ENCODE measurements at regions not wholly inside any gene's neighbourhood (a gene's known extent, or its start where the extent isn't known, plus 50 kb on each side); places are given as distances from the start of the nearest gene placed in this dataset.

DNA sequence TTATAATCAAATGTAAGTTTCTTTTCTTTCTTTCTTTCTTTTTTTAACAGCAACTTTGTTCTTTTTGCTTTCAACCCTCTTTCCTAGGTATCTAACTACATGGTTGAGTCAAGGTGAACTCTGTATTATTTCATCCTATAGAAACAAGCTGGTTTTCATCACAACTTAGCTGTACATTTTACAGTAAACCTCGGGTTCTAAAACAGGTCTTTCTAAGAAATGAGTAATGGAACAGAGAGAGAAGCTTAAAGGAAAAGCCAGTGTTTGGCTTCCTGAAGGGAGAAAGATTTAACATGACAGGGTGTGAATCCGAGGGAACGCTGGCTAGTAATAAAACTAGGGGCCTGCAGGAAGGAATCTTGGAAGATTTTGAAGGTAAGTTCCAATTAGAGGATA lies 143.4 kb upstream of the ITGB1 start:
- H4K8ac ChIP-seq (ENCODE audit: low read length): no peak overlapping the region
- H3K23ac ChIP-seq (ENCODE audit: low read length in 2 of 2): no peak overlapping the region
- H3K14ac ChIP-seq (ENCODE audit: low read length in 2 of 2): no peak overlapping the region
- peaks cover 4% of the 10 kb centered on the region for H3K4me1 ChIP-seq (ENCODE audit: control insufficient read depth, insufficient read depth, low read depth, low read length)
- no peak overlapping the region for H3K4ac ChIP-seq (ENCODE audit: low read depth in 1 of 2, low read length in 2 of 2)
- no peak overlapping the region for H2BK120ac ChIP-seq (ENCODE audit: low read depth, low read length)
- no peak overlapping the region for H3K27ac ChIP-seq (ENCODE audit: low read length, poor library complexity, severe bottlenecking)
- no peaks in the 10 kb centered on the region for H3K9me3 ChIP-seq (ENCODE audit: control insufficient read depth, low read length)
- H3K36me3 ChIP-seq (ENCODE audit: control insufficient read depth in 1 of 2, insufficient read depth in 2 of 2, low read depth in 1 of 2, low read length in 2 of 2): no peaks in the 10 kb centered on the region
- H3K79me1 ChIP-seq (replicated peaks; ENCODE audit: low read length, poor library complexity, severe bottlenecking): no peaks in the 10 kb centered on the region
- H3K18ac ChIP-seq (ENCODE audit: low read depth in 1 of 2, low read length in 2 of 2): no peak overlapping the region
- H2BK5ac ChIP-seq (ENCODE audit: low read depth, low read length, poor library complexity, severe bottlenecking): no peak overlapping the region
- no peak for DNase-seq
- H4K91ac ChIP-seq (ENCODE audit: low read length): no peak overlapping the region
- no peaks in the 10 kb centered on the region for H3K27me3 ChIP-seq (ENCODE audit: control insufficient read depth in 1 of 2, insufficient read depth in 1 of 2, low read length in 2 of 2)
- no peak overlapping the region for H2AFZ ChIP-seq (ENCODE audit: low read depth, low read length)
- H2BK12ac ChIP-seq (ENCODE audit: low read length in 2 of 2): no peak overlapping the region
- no peak overlapping the region for H3K9ac ChIP-seq (ENCODE audit: low read length)
- no peak overlapping the region for H2BK15ac ChIP-seq (ENCODE audit: low read depth, poor library complexity, severe bottlenecking)
- no peak overlapping the region for H3K4me3 ChIP-seq (ENCODE audit: insufficient read depth in 1 of 2, low read depth in 1 of 2, low read length in 2 of 2)
- H3K4me2 ChIP-seq (ENCODE audit: low read length, poor library complexity, severe bottlenecking): no peak overlapping the region
- H2AK5ac ChIP-seq (ENCODE audit: low read length, severe bottlenecking): no peak overlapping the region
- WGBS: 49% methylated on average over 3 of the region's 3 CpGs

- Histone ChIP-seq H2BK120ac (ENCODE audit: low read depth, low read length) (no peak overlapping the region), H3K4me3 (ENCODE audit: insufficient read depth in 1 of 2, low read depth in 1 of 2, low read length in 2 of 2) (no peak overlapping the region), H3K4me2 (ENCODE audit: low read length, poor library complexity, severe bottlenecking) (no peak overlapping the region), H3K23ac (ENCODE audit: low read length in 2 of 2) (no peak overlapping the region), H3K79me1 (replicated peaks; ENCODE audit: low read length, poor library complexity, severe bottlenecking) (no peaks in the 10 kb centered on the region), H2AK5ac (ENCODE audit: low read length, severe bottlenecking) (no peak overlapping the region), H3K4me1 (ENCODE audit: control insufficient read depth, insufficient read depth, low read depth, low read length) (peaks cover 4% of the 10 kb centered on the region), H3K9ac (ENCODE audit: low read length) (no peak overlapping the region), H3K27ac (ENCODE audit: low read length, poor library complexity, severe bottlenecking) (no peak overlapping the region), H3K4ac (ENCODE audit: low read depth in 1 of 2, low read length in 2 of 2) (no peak overlapping the region), H3K18ac (ENCODE audit: low read depth in 1 of 2, low read length in 2 of 2) (no peak overlapping the region), H3K36me3 (ENCODE audit: control insufficient read depth in 1 of 2, insufficient read depth in 2 of 2, low read depth in 1 of 2, low read length in 2 of 2) (no peaks in the 10 kb centered on the region), H3K14ac (ENCODE audit: low read length in 2 of 2) (no peak overlapping the region), H3K27me3 (ENCODE audit: control insufficient read depth in 1 of 2, insufficient read depth in 1 of 2, low read length in 2 of 2) (no peaks in the 10 kb centered on the region), H4K91ac (ENCODE audit: low read length) (no peak overlapping the region), H3K9me3 (ENCODE audit: control insufficient read depth, low read length) (no peaks in the 10 kb centered on the region), H2BK12ac (ENCODE audit: low read length in 2 of 2) (no peak overlapping the region), H2BK15ac (ENCODE audit: low read depth, poor library complexity, severe bottlenecking) (no peak overlapping the region), H4K8ac (ENCODE audit: low read length) (no peak overlapping the region), H2AFZ (ENCODE audit: low read depth, low read length) (no peak overlapping the region), H2BK5ac (ENCODE audit: low read depth, low read length, poor library complexity, severe bottlenecking) (no peak overlapping the region)
- WGBS: 100% methylated on average over 1 of the region's 1 CpG
- no peak for DNase-seq
Measured at GRCh38 chr10:33100781-33101391, 142.9 kb upstream of the ITGB1 start.

DNA sequence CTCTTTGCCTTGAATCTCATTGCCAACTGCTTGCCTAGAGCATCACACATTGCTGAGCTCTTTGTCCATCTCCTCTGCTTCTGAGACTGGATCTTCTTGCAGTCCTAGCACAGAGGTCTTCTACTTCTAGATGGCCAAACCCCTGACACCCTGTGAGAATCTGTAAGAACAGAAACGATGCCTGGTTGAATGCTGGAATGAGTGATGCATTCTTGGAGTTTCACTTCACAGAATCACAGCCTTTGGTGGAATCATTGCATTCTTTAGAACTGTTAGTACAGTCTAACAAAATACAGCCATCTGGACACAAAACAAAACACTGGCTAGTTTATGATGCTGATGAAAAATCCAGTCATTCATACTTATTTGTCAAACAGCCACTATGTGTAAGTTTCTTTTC lies 141.7 kb upstream of the ITGB1 start:
- DNase-seq: no peak
- Histone ChIP-seq H3K79me1 (replicated peaks; ENCODE audit: low read length, poor library complexity, severe bottlenecking) (no peaks in the 10 kb centered on the region), H2AK5ac (ENCODE audit: low read length, severe bottlenecking) (no peak overlapping the region), H3K4me1 (ENCODE audit: control insufficient read depth, insufficient read depth, low read depth, low read length) (peaks cover 4% of the 10 kb centered on the region), H3K4ac (ENCODE audit: low read depth in 1 of 2, low read length in 2 of 2) (no peak overlapping the region), H3K4me2 (ENCODE audit: low read length, poor library complexity, severe bottlenecking) (no peak overlapping the region), H3K4me3 (ENCODE audit: insufficient read depth in 1 of 2, low read depth in 1 of 2, low read length in 2 of 2) (no peak overlapping the region), H3K23ac (ENCODE audit: low read length in 2 of 2) (no peak overlapping the region), H4K8ac (ENCODE audit: low read length) (no peak overlapping the region), H3K27me3 (ENCODE audit: control insufficient read depth in 1 of 2, insufficient read depth in 1 of 2, low read length in 2 of 2) (no peaks in the 10 kb centered on the region), H3K18ac (ENCODE audit: low read depth in 1 of 2, low read length in 2 of 2) (no peak overlapping the region), H3K14ac (ENCODE audit: low read length in 2 of 2) (no peak overlapping the region), H2BK15ac (ENCODE audit: low read depth, poor library complexity, severe bottlenecking) (no peak overlapping the region), H2AFZ (ENCODE audit: low read depth, low read length) (no peak overlapping the region), H3K36me3 (ENCODE audit: control insufficient read depth in 1 of 2, insufficient read depth in 2 of 2, low read depth in 1 of 2, low read length in 2 of 2) (no peaks in the 10 kb centered on the region), H3K9ac (ENCODE audit: low read length) (no peak overlapping the region), H3K27ac (ENCODE audit: low read length, poor library complexity, severe bottlenecking) (peak overlapping the region; percentile 52), H3K9me3 (ENCODE audit: control insufficient read depth, low read length) (no peaks in the 10 kb centered on the region), H2BK12ac (ENCODE audit: low read length in 2 of 2) (no peak overlapping the region), H2BK5ac (ENCODE audit: low read depth, low read length, poor library complexity, severe bottlenecking) (no peak overlapping the region), H2BK120ac (ENCODE audit: low read depth, low read length) (no peak overlapping the region), H4K91ac (ENCODE audit: low read length) (no peak overlapping the region)
- WGBS: 57% methylated on average over 1 of the region's 1 CpG

- H3K14ac ChIP-seq (ENCODE audit: low read length in 2 of 2): no peak overlapping the region
- H3K18ac ChIP-seq (ENCODE audit: low read depth in 1 of 2, low read length in 2 of 2): no peak overlapping the region
- H3K27me3 ChIP-seq (ENCODE audit: control insufficient read depth in 1 of 2, insufficient read depth in 1 of 2, low read length in 2 of 2): no peaks in the 10 kb centered on the region
- H2AK5ac ChIP-seq (ENCODE audit: low read length, severe bottlenecking): no peak overlapping the region
- no peak overlapping the region for H4K8ac ChIP-seq (ENCODE audit: low read length)
- no peak overlapping the region for H4K91ac ChIP-seq (ENCODE audit: low read length)
- peaks cover 0 to 4% of the 10 kb centered on the region in 2 experiments for H3K36me3 ChIP-seq (ENCODE audit: control insufficient read depth in 1 of 2, insufficient read depth in 2 of 2, low read depth in 1 of 2, low read length in 2 of 2)
- WGBS: 93% methylated on average over 2 of the region's 4 CpGs
- no peak overlapping the region for H3K27ac ChIP-seq (ENCODE audit: low read length, poor library complexity, severe bottlenecking)
- no peak overlapping the region for H3K4ac ChIP-seq (ENCODE audit: low read depth in 1 of 2, low read length in 2 of 2)
- H2BK15ac ChIP-seq (ENCODE audit: low read depth, poor library complexity, severe bottlenecking): no peak overlapping the region
- no peak overlapping the region for H2BK12ac ChIP-seq (ENCODE audit: low read length in 2 of 2)
- H3K4me2 ChIP-seq (ENCODE audit: low read length, poor library complexity, severe bottlenecking): no peak overlapping the region
- no peak overlapping the region for H2AFZ ChIP-seq (ENCODE audit: low read depth, low read length)
- no peaks in the 10 kb centered on the region for H3K9me3 ChIP-seq (ENCODE audit: control insufficient read depth, low read length)
- no peak overlapping the region for H3K4me3 ChIP-seq (ENCODE audit: insufficient read depth in 1 of 2, low read depth in 1 of 2, low read length in 2 of 2)
- no peak overlapping the region for H2BK5ac ChIP-seq (ENCODE audit: low read depth, low read length, poor library complexity, severe bottlenecking)
- H3K9ac ChIP-seq (ENCODE audit: low read length): no peak overlapping the region
- peaks cover 3% of the 10 kb centered on the region for H3K4me1 ChIP-seq (ENCODE audit: control insufficient read depth, insufficient read depth, low read depth, low read length)
- no peaks in the 10 kb centered on the region for H3K79me1 ChIP-seq (replicated peaks; ENCODE audit: low read length, poor library complexity, severe bottlenecking)
- DNase-seq: no peak
- H3K23ac ChIP-seq (ENCODE audit: low read length in 2 of 2): no peak overlapping the region
- H2BK120ac ChIP-seq (ENCODE audit: low read depth, low read length): no peak overlapping the region
Measured at GRCh38 chr10:33098951-33099663, 141.1 kb upstream of the ITGB1 start.

Measured in mesenchymal stem cell (in vitro differentiated cells and primary cell).